ENCODE measurements at regions not wholly inside any gene's neighbourhood (a gene's known extent, or its start where the extent isn't known, plus 50 kb on each side); places are given as distances from the start of the nearest gene placed in this dataset.

DNA sequence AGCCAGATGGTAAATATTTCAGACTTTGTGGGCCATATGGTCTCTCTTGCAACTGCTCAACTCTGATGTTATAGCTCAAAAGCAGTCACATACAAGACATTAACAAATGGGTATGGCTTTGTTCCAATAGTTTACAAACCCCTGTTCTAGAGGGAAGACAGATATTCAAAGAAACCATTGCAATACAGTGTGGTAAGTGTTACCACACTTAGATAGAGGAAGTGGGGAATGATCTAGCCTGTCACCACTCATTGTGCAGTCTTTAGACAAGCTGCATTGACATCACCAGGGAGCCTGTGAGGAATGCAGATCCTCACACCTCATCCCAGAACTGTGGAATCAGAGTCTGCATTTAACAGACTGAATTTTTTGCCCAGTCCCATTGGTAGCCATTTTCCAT lies 80.0 kb upstream of the RGS6 start:
- intact Hi-C loops (cut with DNase I) = no loop called here
- ATAC-seq (peak; percentile 91 to 97), DNase-seq (no peak)

DNA sequence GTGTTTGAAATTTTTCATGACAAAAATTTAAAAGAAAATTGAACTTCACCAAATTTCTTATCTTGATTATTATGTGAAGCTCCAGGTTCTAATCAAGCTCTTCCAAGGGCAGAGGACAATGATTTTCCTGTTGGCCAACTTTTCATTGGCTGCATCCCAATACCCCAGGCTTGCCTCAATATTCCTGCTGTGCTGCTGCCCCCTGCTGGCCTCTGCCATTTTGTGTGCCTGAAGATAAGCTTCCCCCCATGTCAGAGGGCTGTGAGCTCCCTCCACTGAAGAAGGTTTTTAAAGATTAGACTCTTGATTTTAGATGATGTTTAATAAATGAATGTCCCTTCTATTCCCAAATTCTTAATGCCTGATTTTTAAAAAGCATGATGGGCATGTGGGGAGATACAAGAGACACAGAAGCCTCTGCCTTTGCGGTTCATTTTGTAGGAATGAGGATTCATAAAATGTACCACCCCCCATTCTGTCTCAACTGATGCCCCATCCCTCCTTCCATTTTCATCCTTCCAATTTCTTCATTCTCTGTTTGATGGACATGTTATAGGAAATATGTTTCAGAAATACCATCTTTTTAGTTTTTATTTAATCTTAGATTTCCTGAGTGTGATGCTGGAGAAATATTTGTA lies 76.7 kb upstream of the RGS6 start:
- DNase-seq (peak; percentile 76), ATAC-seq (peak in 1 of 2 donors; percentile 48)
- intact Hi-C loops (cut with DNase I) = loop anchor here in 1 of 2 donors (2.0 kb wide), 1 partner anchor 131 kb away; no protein-coding TSS in a partner anchor

DNA sequence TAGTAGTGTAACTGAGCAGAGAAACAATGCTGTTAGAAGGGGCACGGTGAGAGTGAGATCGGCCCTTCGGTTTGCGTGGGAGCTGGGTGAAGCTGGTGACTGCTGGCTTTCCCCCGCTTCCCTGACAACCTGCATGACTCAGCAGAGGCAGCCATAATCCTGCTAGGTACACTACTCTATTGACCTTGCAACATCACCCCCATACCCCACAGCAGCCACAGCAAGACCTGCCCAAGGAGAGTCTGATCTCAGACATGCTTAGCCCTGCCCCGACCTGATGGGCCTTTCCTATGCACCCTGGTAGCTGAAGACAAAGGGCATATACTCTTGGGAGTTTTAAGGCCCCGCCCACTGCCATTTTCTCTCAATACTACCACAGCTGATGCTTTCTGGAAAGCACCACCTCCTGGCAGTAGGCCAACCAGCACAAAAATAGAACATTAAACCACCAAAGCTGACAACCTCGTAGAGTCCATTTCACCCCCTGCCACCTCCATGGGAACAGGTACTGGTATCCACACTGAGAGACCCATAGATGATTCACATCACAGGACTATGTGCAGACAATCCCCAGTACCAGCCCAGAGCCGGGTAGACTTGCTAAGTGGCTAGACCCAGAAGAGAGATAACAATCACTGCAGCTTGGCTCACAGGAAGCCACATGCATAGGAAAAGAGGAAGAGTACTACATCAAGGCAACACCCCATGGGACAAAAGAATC lies 75.9 kb upstream of the RGS6 start:
- no peak for ATAC-seq
- intact Hi-C loops (cut with DNase I) = no loop called here

DNA sequence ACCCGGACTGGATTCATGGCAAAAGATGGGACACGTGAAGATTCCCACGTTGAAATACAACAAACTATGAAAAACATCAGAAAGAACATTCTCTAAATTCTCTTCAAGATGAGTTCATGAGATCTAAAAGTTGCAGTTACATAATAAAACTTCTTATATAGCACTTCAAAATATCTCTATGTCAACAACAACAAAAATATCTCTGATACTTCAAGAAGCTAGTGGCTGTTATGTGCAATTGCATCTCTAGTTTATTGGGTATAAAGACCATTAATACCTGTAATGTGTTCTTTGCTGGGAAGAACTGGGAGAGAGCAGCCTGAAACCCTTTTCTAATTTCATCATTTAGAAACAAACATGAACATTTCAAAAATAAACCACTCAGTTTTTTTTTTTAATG lies 69.2 kb upstream of the RGS6 start:
- no peak for ATAC-seq
- DNase-seq = no peak
- intact Hi-C loops (cut with DNase I) = no loop called here

More for the DNA sequence above, 75.9 kb upstream of the RGS6 start:
- DNase-seq = no peak

DNA sequence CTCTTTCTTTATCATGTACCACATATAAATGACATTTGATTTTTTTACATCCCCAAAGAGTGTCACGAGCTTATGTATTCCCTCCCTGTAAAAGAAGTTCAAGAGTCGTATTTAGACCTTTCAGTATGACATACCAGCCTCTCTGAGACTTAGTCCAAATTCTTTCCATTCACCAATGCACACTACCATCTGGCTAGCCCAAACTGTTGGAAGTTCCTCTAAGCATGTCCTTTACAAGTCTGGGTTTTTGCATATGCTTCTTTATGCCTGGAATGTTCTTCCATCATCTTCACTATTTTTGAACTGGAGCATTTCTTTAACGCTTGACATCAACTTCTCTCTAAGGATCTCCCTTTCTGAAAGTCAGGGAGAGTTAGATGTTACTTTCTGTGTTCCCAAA lies 68.5 kb upstream of the RGS6 start:
- no peak for ATAC-seq
- intact Hi-C loops (cut with DNase I) = no loop called here
- no peak for DNase-seq

Measured in left cardiac atrium (tissue), 4 donors.